Activated B cell treated with CpG ODN at 0.5 μM for 24 hours (primary cell): ENCODE measurements at regions not wholly inside any gene's neighbourhood (a gene's known extent, or its start where the extent isn't known, plus 50 kb on each side); places are given as distances from the start of the nearest gene placed in this dataset.

Experiments
- ATAC-seq: fragments of 200-7000 bp; cut with Tn5 transposase; one replicate; pipeline ENCODE4 v1.10.0; 2021; ENCODE audit warnings: low read depth, mild to moderate bottlenecking, moderate library complexity
- CTCF ChIA-PET: fragments of 350-600 bp; sonication (Branson Sonifier 250); formaldehyde crosslinking; loops from one replicate; lab custom pipeline; 2021; ENCODE audit warnings: antibody characterized with exemption; lab: Charles Lee
- POLR2A ChIA-PET: fragments of 350-600 bp; sonication (Branson Sonifier 250); formaldehyde crosslinking; loops from one replicate; lab custom pipeline; 2021; ENCODE audit warnings: antibody characterized with exemption; lab: Charles Lee
- DNase-seq: peaks from one replicate; pipeline ENCODE4 v3.0.0; 2022
- H3K27ac Mint-ChIP-seq: one replicate; pipeline ENCODE4 v1.8.0; 2020; ENCODE audit warnings: mixed read lengths
- H3K27me3 Mint-ChIP-seq: one replicate; pipeline ENCODE4 v1.8.0; 2021; ENCODE audit warnings: mixed read lengths
- H3K36me3 Mint-ChIP-seq: one replicate; pipeline ENCODE4 v1.8.0; 2021; ENCODE audit warnings: low read depth, mixed read lengths
- H3K4me1 Mint-ChIP-seq: one replicate; pipeline ENCODE4 v1.8.0; 2021; ENCODE audit warnings: mixed read lengths
- H3K4me3 Mint-ChIP-seq: one replicate; pipeline ENCODE4 v1.8.0; 2020; ENCODE audit warnings: mild to moderate bottlenecking, mixed read lengths
- H3K9me3 Mint-ChIP-seq: one replicate; pipeline ENCODE4 v1.8.0; 2020; ENCODE audit warnings: mixed read lengths
- intact Hi-C: fragments of 100-400 bp; cut with micrococcal nuclease; formaldehyde crosslinking; loops from one replicate; pipeline ENCODE4 v1.15.1; 2024
- TF ChIP-seq, protein P1 (sequence below): fragments of 200-600 bp; IDR thresholded peaks from one replicate; pipeline ENCODE4 v1.8.0; 2022; ENCODE audit warnings: antibody characterized with exemption, mild to moderate bottlenecking

DNA sequence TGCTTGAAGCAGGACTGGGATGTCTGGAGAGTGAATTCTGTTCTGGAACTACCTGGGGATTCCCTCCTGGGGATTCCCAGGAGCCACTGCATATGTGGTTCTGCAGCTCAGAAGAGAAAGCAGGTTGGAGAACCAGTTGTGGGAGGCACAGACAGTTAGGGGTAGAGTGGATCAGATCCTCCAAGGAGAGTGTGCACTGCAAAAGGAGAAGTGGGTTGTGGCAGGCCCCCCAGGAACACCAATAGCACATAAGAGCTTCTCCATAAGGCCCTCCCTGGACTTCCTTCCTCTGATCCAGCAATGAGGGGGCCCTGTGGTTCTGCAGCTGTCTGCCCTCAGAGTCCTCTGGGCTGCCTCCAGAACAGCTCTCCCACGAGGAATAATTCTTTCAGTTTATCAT, 369.2 kb upstream of the CNR1 start:
- intact Hi-C loops, result no loop called here
- H3K27me3 Mint-ChIP-seq, result peaks cover 15% of the 10 kb centered on the region
- no peaks in the 10 kb centered on the region for H3K9me3 Mint-ChIP-seq
- ChIA-PET CTCF (no interaction called here), POLR2A (no interaction called here)
- TF ChIP-seq, protein P1, sequence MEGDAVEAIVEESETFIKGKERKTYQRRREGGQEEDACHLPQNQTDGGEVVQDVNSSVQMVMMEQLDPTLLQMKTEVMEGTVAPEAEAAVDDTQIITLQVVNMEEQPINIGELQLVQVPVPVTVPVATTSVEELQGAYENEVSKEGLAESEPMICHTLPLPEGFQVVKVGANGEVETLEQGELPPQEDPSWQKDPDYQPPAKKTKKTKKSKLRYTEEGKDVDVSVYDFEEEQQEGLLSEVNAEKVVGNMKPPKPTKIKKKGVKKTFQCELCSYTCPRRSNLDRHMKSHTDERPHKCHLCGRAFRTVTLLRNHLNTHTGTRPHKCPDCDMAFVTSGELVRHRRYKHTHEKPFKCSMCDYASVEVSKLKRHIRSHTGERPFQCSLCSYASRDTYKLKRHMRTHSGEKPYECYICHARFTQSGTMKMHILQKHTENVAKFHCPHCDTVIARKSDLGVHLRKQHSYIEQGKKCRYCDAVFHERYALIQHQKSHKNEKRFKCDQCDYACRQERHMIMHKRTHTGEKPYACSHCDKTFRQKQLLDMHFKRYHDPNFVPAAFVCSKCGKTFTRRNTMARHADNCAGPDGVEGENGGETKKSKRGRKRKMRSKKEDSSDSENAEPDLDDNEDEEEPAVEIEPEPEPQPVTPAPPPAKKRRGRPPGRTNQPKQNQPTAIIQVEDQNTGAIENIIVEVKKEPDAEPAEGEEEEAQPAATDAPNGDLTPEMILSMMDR, result no peak
- DNase-seq (no peak), ATAC-seq (no peak)
- H3K36me3 Mint-ChIP-seq, result no peaks in the 10 kb centered on the region
- peaks cover 8% of the 10 kb centered on the region for H3K4me1 Mint-ChIP-seq
- no peak overlapping the region for H3K27ac Mint-ChIP-seq
- H3K4me3 Mint-ChIP-seq, result no peak overlapping the region

DNA sequence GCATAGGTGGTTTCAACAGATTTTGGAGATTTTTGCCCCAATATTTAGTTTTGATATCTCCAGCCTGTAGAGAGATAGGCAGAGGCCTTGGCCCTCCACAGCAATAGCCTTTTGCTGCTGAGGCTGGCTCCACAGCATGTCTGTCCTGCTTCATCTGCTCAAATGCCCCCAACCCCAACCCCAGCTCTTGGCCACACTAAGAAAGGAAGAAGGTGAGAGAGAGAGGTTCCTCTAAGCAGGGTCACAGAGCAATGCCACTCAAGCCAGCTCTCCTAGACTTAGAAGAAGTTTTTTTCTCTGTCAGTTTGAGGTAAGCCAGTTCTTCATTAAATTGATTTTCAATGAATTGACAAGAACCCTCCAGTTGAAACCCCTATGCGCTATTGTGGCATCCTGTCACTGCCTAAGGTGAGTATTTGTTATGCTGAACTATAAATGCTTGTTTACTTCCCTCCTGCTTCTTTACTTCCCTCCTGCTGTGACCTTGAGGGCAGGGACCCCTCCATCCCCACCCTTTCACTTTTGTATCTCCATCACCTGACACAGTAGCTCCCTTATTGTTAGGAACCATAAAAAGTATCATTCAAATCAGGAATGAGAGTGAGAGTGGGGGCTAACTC, 366.2 kb upstream of the CNR1 start:
- Mint-ChIP-seq H3K4me1 (peaks cover 8% of the 10 kb centered on the region), H3K27ac (no peak overlapping the region), H3K9me3 (no peaks in the 10 kb centered on the region), H3K36me3 (no peaks in the 10 kb centered on the region), H3K4me3 (no peak overlapping the region), H3K27me3 (peaks cover 8% of the 10 kb centered on the region)
- ChIA-PET CTCF (no interaction called here), POLR2A (no interaction called here)
- intact Hi-C loops, result no loop called here
- TF ChIP-seq, protein P1, result no peak
- ATAC-seq, result no peak
- DNase-seq, result no peak

DNA sequence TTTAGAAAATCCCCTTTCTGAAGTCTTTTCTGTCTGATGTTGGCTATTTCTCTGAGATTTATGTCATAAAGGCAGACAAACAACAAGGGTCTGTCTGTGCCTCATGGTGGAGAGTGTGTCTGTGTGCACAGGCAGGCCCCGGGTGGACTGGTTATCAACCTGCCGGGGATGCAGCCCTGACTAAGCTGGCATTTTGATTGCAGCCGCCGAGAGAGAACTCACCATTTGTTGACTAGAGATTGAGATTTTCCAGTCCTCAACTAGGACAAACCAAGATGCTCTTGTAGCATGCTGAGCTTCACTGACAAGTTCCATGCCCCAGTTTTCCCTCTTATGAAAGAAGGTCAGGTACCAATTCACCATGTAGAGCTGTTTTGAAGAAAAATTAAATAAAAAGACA, 363.6 kb upstream of the CNR1 start:
- DNase-seq (no peak), ATAC-seq (no peak)
- intact Hi-C loops, result no loop called here
- peaks cover 2% of the 10 kb centered on the region for H3K27me3 Mint-ChIP-seq
- POLR2A ChIA-PET, result no interaction called here
- peaks cover 6% of the 10 kb centered on the region for H3K4me1 Mint-ChIP-seq
- H3K9me3 Mint-ChIP-seq, result peaks cover 9% of the 10 kb centered on the region
- no peak overlapping the region for H3K27ac Mint-ChIP-seq
- no peaks in the 10 kb centered on the region for H3K36me3 Mint-ChIP-seq
- H3K4me3 Mint-ChIP-seq, result no peak overlapping the region
- CTCF ChIA-PET, result no interaction called here
- TF ChIP-seq, protein P1, result no peak

DNA sequence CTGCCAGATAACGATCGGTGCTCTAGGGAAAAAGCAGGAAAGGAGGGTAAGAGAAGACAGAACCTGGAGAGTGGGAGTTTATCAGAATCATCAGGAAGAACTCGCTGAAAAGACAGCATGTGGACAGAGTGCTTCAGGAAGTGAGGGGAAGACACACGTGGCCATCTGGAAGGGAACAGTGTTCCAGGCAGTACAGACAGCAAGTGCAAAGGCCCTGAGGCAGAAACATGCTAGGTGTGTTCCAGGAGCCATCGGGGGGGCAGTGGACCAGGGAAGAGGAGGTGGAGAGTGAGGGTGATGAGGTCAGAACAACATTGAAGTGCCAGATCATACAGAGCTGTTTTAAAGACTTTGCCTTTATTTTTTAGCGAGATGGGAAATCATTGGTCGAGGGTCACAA, 354.3 kb upstream of the CNR1 start:
- H3K36me3 Mint-ChIP-seq, result no peaks in the 10 kb centered on the region
- ATAC-seq (no peak), DNase-seq (no peak)
- ChIA-PET POLR2A (no interaction called here), CTCF (no interaction called here)
- peaks cover 7% of the 10 kb centered on the region for H3K9me3 Mint-ChIP-seq
- no peaks in the 10 kb centered on the region for H3K27me3 Mint-ChIP-seq
- TF ChIP-seq, protein P1, result no peak
- intact Hi-C loops, result no loop called here
- no peak overlapping the region for H3K4me3 Mint-ChIP-seq
- no peaks in the 10 kb centered on the region for H3K4me1 Mint-ChIP-seq
- H3K27ac Mint-ChIP-seq, result no peak overlapping the region

DNA sequence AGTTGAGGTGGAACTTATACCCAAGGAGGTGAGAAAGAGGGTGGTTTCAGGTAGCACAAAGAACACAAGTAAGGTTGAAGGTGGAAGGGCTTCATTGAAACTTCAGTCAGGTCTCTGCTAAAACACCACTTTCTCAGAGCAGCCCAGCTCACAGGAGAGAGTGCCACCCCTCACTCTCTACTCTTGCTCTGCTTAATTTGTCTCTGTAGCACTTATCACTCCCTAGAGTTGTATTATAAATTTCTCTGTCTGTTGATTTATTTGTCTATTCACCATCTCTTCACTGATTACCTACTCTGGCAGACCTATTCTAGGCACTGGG, 353.8 kb upstream of the CNR1 start:
- Mint-ChIP-seq H3K4me1 (no peaks in the 10 kb centered on the region), H3K27me3 (no peaks in the 10 kb centered on the region)
- ATAC-seq, result no peak

More for the DNA sequence above, 353.8 kb upstream of the CNR1 start:
- POLR2A ChIA-PET, result no interaction called here
- Mint-ChIP-seq H3K27ac (no peak overlapping the region), H3K36me3 (no peaks in the 10 kb centered on the region), H3K4me3 (no peak overlapping the region), H3K9me3 (peaks cover 3% of the 10 kb centered on the region)
- intact Hi-C loops, result no loop called here
- no peak for DNase-seq
- TF ChIP-seq, protein P1, result no peak
- CTCF ChIA-PET, result no interaction called here
